ENCODE measurements at regions not wholly inside any gene's neighbourhood (a gene's known extent, or its start where the extent isn't known, plus 50 kb on each side); places are given as distances from the start of the nearest gene placed in this dataset.
"Not testable (repeated sequence)": the region's sequence is repeated elsewhere in the genome, so short reads cannot be mapped to it uniquely, and the experiment has no call there.

- no peak for DNase-seq (ENCODE audit: low spot score)
These were observed 480.3 kb downstream of the DIRAS2 start for GRCh38 chr9:90162326-90162725.

- DNase-seq (ENCODE audit: low spot score), result no peak
These were observed 479.8 kb downstream of the DIRAS2 start for GRCh38 chr9:90162819-90163218.

GRCh38 chr9:90165281-90165680 is 477.3 kb downstream of the DIRAS2 start:
- DNase-seq (ENCODE audit: low spot score), result no peak

- not testable (repeated sequence) for DNase-seq (ENCODE audit: low spot score)
These were observed 476.2 kb downstream of the DIRAS2 start for GRCh38 chr9:90166374-90166773.

DNA sequence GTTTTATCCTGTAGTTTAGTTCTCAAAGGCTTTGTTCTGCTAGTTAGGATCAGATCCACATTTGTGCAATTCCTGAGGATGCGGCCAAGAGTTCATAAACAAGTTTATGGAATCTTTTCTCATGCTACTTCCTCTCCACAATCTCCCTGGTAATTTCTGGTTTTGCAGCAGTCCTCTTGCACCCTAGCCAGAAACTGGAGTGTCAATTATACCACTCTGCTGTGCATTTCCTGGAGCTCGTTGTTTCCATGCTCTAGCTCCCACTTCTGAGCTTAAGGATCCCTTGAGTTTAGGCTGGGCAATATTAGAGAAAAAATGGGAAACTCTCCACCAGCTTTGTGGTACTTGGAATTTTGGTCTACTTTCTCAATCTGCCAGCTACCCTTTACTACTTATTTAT is 474.7 kb downstream of the DIRAS2 start:
- no peak for DNase-seq (ENCODE audit: low spot score)

DNA sequence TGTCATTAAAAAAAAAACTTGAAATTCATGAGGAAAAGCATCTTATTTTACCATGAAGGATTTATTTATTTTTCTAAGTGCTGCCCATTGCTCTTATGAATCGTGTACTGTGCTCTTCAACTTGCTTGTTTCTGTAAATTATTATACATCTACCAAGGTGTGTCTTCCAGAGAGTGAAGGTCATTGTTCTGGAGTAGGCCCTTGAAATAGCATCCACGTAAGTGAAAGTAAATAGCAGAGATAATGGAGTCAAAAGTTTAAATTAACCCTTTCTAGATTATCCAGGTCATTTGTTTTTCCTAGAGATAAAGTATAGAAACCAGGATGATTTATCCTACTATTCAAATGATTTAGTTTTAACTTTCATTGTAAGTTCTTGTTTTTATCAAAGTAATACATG is 473.1 kb downstream of the DIRAS2 start:
- DNase-seq (ENCODE audit: low spot score), result no peak

DNA sequence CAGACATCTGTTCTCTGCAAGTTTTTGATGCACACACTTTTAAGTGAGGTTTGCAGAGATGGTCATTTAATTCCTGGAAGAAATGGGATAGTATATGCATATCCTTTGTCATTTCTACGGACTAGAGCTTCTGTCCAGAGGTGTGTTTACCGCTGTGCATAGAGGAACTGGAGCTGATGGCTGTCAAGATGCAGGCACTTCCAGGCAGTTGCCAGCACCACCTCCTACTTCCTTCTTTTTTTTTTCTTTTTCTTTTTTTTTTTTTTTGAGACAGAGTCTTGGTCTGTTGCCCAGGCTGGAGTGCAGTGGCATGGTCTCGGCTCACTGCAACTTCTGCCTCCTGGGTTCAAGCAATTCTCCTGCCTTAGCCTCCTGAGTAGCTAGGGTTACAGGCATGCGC is 468.7 kb downstream of the DIRAS2 start:
- not testable (repeated sequence) for DNase-seq (ENCODE audit: low spot score)

DNA sequence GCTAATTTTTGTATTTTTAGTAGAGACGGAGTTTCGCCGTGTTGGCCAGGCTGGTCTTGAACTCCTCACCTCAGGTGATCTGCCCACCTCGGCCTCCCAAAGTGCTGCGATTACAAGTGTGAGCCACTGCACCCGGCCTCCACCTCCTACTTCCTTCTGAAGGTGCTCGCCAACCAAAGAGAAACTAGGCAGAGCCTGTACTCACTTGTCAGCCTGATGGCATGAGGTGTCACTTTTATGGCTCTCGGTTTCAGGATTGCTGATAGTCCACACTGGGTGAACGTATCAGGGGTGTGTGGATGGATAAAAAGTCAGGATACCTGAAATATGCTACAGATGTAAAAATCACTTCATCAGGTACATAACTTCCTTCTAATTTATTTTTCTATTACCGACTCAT is 468.3 kb downstream of the DIRAS2 start:
- DNase-seq (ENCODE audit: low spot score), result not testable (repeated sequence)

- no peak for DNase-seq (ENCODE audit: low spot score)
These were observed 467.4 kb downstream of the DIRAS2 start for GRCh38 chr9:90175257-90175656.

GRCh38 chr9:90175865-90176264 is 466.8 kb downstream of the DIRAS2 start:
- no peak for DNase-seq (ENCODE audit: low spot score)

DNA sequence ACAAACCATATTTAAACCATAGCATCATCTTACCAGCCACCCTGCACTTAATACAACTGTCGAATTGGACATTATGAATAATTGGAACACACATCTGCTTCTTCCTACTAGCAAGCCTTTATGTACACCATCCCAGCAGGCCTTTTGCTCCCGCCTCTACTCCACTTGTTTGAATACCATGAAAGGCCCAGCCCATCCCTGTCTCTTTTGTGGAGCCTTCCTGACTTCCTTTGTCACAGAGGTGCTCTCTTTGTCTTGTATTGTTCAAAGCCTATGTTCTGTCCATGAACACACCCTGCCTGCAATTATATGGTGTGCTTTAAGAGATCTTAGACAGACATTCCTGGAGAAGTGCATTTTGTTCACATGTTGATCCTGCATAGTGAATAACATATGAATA is 465.7 kb downstream of the DIRAS2 start:
- DNase-seq (ENCODE audit: low spot score), result no peak

DNA sequence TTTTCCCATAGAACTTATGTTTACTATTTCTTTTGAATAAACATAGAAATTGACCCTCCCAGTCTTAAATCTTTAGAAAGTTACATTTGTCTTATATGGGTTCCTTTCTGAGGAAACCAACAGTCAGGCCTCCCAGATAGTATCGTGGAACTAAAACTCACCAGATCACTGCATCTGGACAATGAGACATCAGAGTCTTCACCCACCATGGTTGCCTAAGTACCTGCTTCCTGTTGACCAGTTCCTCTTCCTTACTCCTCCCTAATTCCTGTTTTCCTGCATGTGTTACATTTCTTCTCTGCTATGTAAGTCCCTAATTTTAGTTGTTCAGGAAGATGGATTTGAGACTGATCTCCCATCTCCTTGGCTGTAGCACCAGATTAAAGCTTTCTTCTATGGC is 462.2 kb downstream of the DIRAS2 start:
- DNase-seq (ENCODE audit: low spot score), result no peak

DNA sequence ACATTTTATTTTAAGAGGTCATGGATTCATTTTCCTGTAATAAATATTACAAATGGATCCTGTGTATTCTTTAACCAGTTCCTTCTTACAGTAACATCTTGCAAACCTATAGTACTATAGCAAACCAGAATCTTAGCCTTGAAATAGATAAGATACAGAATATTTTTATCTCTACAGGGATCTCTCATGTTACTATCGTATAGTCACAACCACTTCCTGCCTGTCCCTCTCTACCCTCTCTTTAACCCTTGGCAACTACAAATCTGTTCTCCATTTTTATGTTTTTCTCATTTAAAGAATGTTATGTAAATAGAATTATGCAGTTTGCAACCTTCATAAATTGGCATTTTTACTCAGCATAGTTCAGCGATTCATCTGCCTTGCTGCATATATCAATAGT is 454.0 kb downstream of the DIRAS2 start:
- no peak for DNase-seq (ENCODE audit: low spot score)

DNA sequence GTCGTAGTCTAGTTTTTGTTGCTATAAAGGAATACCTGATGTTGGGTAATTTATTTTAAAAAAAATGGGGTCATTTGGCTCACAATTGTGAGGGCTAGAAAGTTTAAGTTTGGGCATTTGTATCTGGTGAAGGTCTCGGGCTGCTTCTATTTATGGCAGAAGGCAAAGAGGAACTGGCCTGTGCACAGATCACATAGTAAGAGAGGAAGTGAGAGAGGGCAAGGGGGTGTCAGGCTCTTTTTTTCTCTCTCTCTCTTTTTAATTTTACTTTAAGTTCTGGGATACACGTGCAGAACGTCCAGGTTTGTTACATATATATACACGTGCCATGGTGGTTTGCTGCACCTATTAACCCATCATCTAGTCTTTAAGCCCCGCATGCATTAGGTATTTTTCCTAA is 453.3 kb downstream of the DIRAS2 start:
- DNase-seq (ENCODE audit: low spot score), result no peak

- not testable (repeated sequence) for DNase-seq (ENCODE audit: low spot score)
These were observed 450.2 kb downstream of the DIRAS2 start for GRCh38 chr9:90192465-90192864.

DNA sequence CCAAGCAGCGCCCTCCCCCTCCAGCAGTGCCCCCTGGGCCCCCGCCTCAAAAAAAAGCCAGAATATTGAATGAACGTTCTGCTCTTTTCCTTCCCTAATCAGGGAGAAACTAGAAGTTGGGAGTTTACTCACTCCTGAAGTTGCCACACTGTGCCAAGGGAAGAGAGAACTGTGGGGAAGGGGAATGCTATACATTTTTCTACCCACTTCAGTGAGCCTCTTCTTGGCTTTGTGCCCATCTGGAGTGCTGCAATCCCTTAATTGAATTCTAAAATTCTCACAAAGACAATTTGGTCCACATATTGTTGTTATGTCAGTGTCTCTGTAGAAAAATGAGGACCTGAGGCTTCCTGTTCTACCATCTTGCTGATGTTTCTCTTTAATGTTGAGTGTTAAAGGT is 443.7 kb downstream of the DIRAS2 start:
- no peak for DNase-seq (ENCODE audit: low spot score)

- DNase-seq (ENCODE audit: low spot score), result no peak
These were observed 440.9 kb downstream of the DIRAS2 start for GRCh38 chr9:90201766-90202165.

- no peak for DNase-seq (ENCODE audit: low spot score)
These were observed 438.3 kb downstream of the DIRAS2 start for GRCh38 chr9:90204128-90204831.

DNA sequence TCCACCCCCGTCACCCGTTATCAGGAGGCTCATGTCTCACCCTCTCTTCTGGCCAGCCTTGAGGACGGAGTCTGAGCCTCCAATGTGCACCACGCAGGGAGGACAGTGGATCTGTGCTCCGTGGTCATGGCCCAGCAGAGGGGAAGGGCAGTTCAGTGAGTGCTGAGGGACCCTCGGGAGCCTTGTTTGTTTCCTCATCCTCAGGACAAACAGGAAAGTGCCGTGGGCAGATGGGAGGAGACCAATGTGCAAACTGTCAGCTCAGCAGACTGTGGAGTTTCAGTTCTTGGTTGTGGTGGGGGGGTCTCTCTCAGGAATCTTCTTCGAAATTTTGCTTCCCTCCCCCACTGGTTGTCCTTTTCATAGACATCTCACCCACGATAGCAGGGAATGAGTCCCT is 429.6 kb downstream of the DIRAS2 start:
- DNase-seq (ENCODE audit: low spot score), result not testable (repeated sequence)

- DNase-seq (ENCODE audit: low spot score), result no peak
These were observed 423.0 kb downstream of the DIRAS2 start for GRCh38 chr9:90219548-90220118.

DNA sequence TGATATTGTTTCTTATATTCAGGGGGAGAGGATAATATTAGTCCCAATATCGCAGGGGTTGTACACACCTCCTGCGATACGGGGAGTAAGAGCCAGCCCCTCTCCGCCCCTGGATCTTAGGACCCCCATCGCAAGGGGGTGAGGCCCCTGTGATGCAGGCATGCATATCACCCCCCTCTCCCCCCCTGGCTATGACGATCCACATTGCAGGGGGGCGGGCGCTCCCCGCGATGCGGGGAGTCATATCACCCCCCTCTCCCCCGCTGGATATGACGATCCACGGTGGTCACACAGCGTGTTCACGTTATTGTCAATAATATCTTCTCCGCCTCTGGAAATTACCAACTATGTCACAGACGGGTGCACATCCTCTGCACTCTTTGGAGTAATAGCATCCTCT is 420.7 kb downstream of the DIRAS2 start:
- DNase-seq (ENCODE audit: low spot score), result not testable (repeated sequence)

- not testable (repeated sequence) for DNase-seq (ENCODE audit: low spot score)
These were observed 415.7 kb downstream of the DIRAS2 start for GRCh38 chr9:90226839-90227338.

DNA sequence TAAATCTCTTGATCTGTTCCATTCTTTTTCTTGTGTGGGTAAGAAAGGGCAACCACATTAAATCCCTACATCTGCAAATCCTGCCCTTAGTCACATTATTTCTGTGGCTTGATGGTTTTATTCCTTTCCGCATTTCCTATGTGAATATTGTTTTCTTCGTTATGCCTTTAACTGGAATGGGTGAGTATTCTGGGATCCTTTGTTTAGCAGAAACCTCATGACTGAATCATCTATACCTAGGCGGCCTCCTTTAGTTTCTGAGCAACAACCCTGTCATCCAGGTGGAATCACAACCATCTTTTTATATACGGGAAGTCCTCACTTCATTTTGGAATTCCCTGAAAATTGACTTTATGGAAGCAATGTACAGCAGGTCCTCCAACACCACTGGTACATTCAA is 409.5 kb downstream of the DIRAS2 start:
- DNase-seq (ENCODE audit: low spot score), result not testable (repeated sequence)

DNA sequence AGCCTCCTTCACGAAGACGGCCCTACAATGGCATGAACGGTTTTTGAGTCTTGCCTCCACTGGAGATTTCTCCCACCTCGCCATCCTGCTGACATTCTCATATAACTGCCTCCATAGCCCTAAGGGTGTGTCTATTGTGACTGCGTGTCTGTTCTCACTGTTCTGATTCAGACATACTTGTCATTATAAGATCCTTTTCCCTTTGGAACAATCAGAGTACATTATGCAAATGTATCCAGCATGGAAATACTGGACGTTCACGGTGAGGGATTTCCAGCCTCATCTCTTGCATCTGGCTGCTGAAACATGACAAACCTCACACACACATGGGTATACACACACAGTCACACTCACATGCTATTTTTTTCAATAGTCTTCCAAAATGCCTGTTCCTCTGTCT is 402.1 kb downstream of the DIRAS2 start:
- DNase-seq (ENCODE audit: low spot score), result no peak
